Activated CD8-positive, alpha-beta memory T cell treated with anti-CD3 and anti-CD28 coated beads, Interleukin-2, amount 10 ng/mL, durations not matched to agents 7 days and 5 days (primary cell): ENCODE measurements at regions not wholly inside any gene's neighbourhood (a gene's known extent, or its start where the extent isn't known, plus 50 kb on each side); places are given as distances from the start of the nearest gene placed in this dataset.

Source experiments
- ATAC-seq: fragments of 150-1000 bp; cut with Tn5 transposase; one replicate; pipeline ENCODE4 v1.10.0; 2021; ENCODE audit warnings: moderate library complexity
- CTCF ChIA-PET: fragments of 350-600 bp; sonication (Branson Sonifier 250); formaldehyde crosslinking; loops from one replicate; lab custom pipeline; 2021; ENCODE audit warnings: antibody characterized with exemption; lab: Charles Lee
- DNase-seq: peaks from one replicate; pipeline ENCODE4 v3.0.0-alpha.2; 2020
- H3K27ac Mint-ChIP-seq: one replicate; pipeline ENCODE4 v1.8.0; 2021; ENCODE audit warnings: mild to moderate bottlenecking, mixed read lengths
- H3K27me3 Mint-ChIP-seq: one replicate; pipeline ENCODE4 v1.8.0; 2021; ENCODE audit warnings: mixed read lengths
- H3K36me3 Mint-ChIP-seq: one replicate; pipeline ENCODE4 v1.8.0; 2021; ENCODE audit warnings: mild to moderate bottlenecking, mixed read lengths
- H3K4me1 Mint-ChIP-seq: one replicate; pipeline ENCODE4 v1.8.0; 2021; ENCODE audit warnings: mixed read lengths
- H3K4me3 Mint-ChIP-seq: one replicate; pipeline ENCODE4 v1.8.0; 2021; ENCODE audit warnings: mild to moderate bottlenecking, moderate library complexity, mixed read lengths
- H3K9me3 Mint-ChIP-seq: one replicate; pipeline ENCODE4 v1.8.0; 2022; ENCODE audit warnings: low read depth, mixed read lengths

DNA sequence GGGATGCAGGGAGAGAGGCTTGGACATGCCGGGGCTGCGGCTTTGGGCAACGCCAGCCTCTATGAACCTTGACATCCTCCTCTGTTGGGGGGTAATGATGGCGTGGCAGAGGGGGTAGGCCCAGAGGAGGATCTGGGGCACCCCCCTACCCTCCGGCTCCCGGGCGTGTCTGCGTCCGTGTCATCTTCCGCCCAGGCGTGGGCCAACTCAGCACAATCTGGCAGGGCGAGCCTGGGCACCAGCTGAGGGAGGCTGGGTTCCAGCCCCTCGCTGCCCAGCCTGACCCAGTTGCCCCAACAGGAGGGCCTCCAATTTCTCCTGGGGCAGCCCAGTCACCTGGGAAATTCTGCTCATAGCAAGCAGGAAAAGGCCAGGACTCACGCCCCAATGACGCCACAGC is 62.9 kb upstream of the IL17B start:
- H3K4me3 Mint-ChIP-seq: no peak overlapping the region
- H3K27ac Mint-ChIP-seq: no peak overlapping the region
- H3K27me3 Mint-ChIP-seq: peaks cover 5% of the 10 kb centered on the region
- no peak for DNase-seq
- ATAC-seq: no peak
- H3K36me3 Mint-ChIP-seq: no peaks in the 10 kb centered on the region
- peaks cover 16% of the 10 kb centered on the region for H3K4me1 Mint-ChIP-seq
- CTCF ChIA-PET: interaction anchor here (0.6 to 3.5 kb wide), 28 partner anchors 10 to 386 kb away, joined by 3 to 38 read pairs (median 4); partner anchors contain the start of gene CSNK1A1
- H3K9me3 Mint-ChIP-seq: no peaks in the 10 kb centered on the region

DNA sequence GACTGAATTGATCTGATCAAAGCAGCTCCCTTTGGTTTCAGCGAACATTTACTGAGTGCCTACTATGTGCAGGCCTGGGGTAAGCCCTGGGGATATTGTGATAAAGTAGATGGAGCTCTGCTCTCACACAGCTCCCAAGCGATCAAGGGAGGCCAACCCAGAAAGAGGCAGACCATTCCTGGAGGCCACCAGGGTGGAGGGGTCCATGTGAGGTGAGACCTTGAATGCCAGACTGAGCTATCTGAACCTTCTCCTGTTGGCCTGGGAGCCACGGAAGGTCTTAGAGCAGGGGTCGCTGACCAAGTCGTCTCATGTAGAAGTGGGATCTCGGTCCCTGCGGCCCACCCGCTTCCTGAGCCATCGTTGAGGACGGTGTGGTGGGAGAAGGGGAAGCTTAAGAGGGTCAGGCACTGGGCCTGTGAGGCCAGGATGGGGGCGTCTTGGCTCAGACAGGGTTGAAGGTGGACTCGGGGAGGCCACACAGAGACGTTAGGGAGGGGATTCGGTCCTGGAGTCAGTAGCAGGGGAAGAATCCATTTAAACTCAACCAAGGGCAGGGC is 62.2 kb upstream of the IL17B start:
- Mint-ChIP-seq H3K9me3 (no peaks in the 10 kb centered on the region), H3K36me3 (no peaks in the 10 kb centered on the region), H3K4me3 (no peak overlapping the region), H3K27ac (no peak overlapping the region), H3K27me3 (peaks cover 8% of the 10 kb centered on the region), H3K4me1 (peaks cover 16% of the 10 kb centered on the region)
- DNase-seq (no peak), ATAC-seq (no peak)
- CTCF ChIA-PET: interaction anchor here (0.9 to 3.5 kb wide), 17 partner anchors 9 to 179 kb away, joined by 3 to 38 read pairs (median 5); partner anchors contain the start of gene CSNK1A1

DNA sequence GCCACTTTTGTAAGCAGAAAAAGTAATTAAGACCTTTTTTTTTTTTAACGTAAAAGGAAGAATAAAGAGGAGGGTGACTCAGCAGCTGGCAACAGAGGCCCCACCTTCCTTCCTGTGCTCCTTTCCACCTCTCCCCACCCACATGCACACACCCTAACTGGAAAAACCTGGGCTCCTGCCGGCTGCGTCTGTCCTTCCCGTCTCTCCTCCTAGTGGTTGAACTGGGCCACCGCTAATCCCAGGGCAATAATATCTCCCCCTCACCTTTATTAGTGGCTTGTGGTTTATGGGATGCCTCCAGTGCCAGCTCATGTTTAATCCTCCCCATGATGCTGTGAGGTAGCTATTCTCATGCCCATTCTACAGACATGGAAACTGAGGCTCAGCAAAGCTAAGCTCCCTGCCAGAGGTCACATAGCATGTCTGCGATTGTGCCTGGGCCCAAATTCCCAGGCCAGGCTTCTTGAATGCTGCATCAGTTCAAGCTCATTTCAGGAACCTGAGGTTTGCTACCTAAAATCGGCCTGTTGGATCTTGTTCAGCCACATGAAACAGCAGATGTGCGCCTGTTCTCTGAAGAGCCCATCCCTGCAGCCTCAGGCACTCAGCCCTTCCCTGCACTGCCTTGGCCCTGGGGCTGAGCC is 60.9 kb upstream of the IL17B start:
- DNase-seq: no peak
- H3K27ac Mint-ChIP-seq: peak overlapping the region; percentile 37
- peaks cover 16% of the 10 kb centered on the region for H3K4me1 Mint-ChIP-seq

DNA sequence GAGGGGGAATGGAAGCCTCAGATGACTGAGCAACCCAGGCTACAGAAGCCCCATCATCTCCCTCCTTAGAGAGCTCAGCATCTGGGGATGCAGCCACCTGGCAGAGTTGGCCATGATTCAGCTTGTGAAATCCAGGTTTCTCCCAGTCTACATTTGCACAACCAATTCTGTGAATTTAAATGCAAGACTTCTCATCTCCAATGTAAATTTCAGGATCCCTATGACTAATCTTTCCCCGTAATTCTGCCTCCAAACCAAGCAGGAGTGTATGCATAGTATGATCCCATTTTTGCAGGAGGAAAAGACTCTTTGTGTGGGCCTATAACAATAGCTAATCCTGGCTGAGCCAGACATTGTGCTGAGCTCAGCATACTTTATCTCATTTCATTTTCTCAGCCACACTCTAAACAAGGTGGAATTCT is 59.6 kb upstream of the IL17B start:
- Mint-ChIP-seq H3K9me3 (no peaks in the 10 kb centered on the region), H3K36me3 (no peaks in the 10 kb centered on the region), H3K27ac (no peak overlapping the region), H3K4me1 (peaks cover 16% of the 10 kb centered on the region), H3K27me3 (peaks cover 10% of the 10 kb centered on the region), H3K4me3 (no peak overlapping the region)
- DNase-seq: no peak
- CTCF ChIA-PET: interaction anchor here (1.0 to 2.7 kb wide), 7 partner anchors 10 to 167 kb away, joined by 3 to 8 read pairs (median 5); no protein-coding TSS in a partner anchor
- no peak for ATAC-seq

More for the DNA sequence above, 60.9 kb upstream of the IL17B start:
- Mint-ChIP-seq H3K9me3 (no peaks in the 10 kb centered on the region), H3K36me3 (no peaks in the 10 kb centered on the region), H3K27me3 (peaks cover 10% of the 10 kb centered on the region), H3K4me3 (no peak overlapping the region)
- ATAC-seq: no peak
- CTCF ChIA-PET: interaction anchor here (0.7 to 3.0 kb wide), 16 partner anchors 9 to 179 kb away, joined by 3 to 10 read pairs (median 4); no protein-coding TSS in a partner anchor

DNA sequence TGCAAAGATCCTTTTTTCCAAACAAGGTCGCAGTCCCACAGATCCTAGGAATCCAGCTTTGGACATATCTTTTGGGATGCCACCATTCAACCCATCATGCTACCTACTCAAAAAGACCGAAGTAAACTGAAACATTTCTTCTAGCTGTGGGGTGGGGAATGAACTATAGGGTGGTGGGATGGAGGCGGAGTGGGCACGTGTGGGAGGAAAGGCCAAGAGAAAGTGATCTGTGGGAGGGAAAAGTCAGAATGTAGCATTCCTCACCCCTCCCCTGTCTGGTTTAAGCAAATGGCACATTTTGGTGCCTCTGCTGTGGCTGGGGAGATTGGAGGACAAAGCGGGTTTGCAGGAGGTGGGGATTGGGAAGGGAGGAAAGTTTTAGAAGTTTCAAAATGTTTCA is 59.2 kb upstream of the IL17B start:
- Mint-ChIP-seq H3K27me3 (peaks cover 10% of the 10 kb centered on the region), H3K4me1 (peaks cover 17% of the 10 kb centered on the region), H3K27ac (no peak overlapping the region), H3K36me3 (no peaks in the 10 kb centered on the region), H3K4me3 (no peak overlapping the region), H3K9me3 (no peaks in the 10 kb centered on the region)
- CTCF ChIA-PET: interaction anchor here (1.0 to 2.7 kb wide), 4 partner anchors 56 to 168 kb away, joined by 3 to 8 read pairs (median 4); no protein-coding TSS in a partner anchor
- ATAC-seq: no peak
- no peak for DNase-seq

DNA sequence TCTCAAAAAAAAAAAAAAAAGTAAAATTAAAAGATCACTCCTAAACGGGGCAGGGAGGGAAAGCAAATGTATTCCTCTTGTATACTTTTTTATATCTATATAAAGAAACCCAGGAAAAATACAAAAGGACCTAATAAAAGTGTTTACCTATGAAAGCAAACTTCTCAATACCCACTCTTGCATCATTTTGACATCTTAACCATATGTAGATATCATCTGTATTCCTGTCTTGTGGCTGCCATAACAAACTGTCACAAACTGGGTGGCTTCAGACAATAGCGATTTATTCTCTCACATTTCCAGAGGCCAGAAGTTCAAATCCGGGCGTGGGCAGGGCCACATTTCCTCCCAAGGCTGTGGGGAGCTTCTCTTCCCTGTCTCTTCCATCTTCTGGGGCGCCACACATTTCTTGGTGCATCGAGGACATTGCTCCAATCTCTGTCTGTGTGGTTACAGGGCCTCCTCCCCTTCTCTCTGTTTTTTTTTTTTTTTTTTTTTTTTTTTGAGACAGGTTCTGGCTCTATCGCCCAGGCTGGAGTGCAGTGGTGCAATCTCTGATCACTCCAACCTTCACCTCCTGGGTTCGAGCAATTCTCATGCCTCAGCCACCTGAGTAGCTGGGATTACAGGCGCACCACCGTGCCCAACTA is 58.4 kb upstream of the IL17B start:
- ATAC-seq (no peak), DNase-seq (no peak)
- Mint-ChIP-seq H3K27ac (no peak overlapping the region), H3K27me3 (peaks cover 10% of the 10 kb centered on the region), H3K36me3 (no peaks in the 10 kb centered on the region), H3K4me1 (peaks cover 23% of the 10 kb centered on the region), H3K4me3 (no peak overlapping the region), H3K9me3 (no peaks in the 10 kb centered on the region)
- CTCF ChIA-PET: interaction anchor here (1.0 to 2.7 kb wide), 5 partner anchors 55 to 171 kb away, joined by 3 to 8 read pairs (median 4); no protein-coding TSS in a partner anchor

DNA sequence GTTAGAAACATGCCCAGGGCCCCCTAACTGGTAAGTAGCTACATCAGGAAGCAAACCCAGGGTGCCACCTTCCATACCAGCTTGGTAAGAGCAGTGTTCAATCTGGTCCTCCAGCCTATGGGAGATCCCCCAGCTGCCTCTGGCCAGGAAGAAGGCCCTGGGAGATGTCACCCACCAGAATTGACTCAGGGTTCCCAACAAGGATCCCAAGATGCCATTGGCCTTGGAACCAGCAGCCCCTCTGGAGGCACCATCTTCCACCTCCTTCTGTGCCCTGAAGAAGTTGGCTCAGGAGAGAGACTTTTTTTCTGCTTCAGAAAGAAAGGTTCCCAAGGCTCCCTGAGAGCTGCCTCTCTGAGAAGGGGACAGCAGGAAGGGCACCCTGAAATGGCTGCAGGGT is 56.6 kb upstream of the IL17B start:
- H3K4me3 Mint-ChIP-seq: no peak overlapping the region
- no peak for DNase-seq
- no peaks in the 10 kb centered on the region for H3K9me3 Mint-ChIP-seq
- H3K36me3 Mint-ChIP-seq: no peaks in the 10 kb centered on the region
- H3K27ac Mint-ChIP-seq: no peak overlapping the region
- CTCF ChIA-PET: interaction anchor here (0.9 to 5.4 kb wide), 13 partner anchors 10 to 126 kb away, joined by 3 to 30 read pairs (median 6); partner anchors contain the start of gene CSNK1A1
- no peak for ATAC-seq
- H3K27me3 Mint-ChIP-seq: peaks cover 10% of the 10 kb centered on the region
- H3K4me1 Mint-ChIP-seq: peaks cover 28% of the 10 kb centered on the region

DNA sequence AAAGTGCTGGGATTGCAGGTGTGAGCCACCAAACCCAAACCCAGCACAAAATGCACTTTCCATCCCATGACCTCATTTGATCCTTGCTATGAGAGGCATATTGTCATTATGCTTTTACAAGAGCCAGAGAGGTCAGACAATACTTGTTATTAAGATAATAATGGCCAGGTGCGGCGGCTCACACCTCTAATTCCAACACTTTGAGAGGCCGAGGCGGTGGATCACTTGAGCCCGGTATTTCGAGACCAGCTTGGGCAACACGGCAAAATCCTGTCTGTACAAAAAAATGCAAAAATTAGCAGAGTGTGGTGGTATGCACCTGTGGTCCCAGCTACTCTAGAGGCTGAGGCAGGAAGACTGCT is 55.9 kb upstream of the IL17B start:
- Mint-ChIP-seq H3K27me3 (peaks cover 10% of the 10 kb centered on the region), H3K27ac (no peak overlapping the region), H3K4me3 (no peak overlapping the region), H3K9me3 (no peaks in the 10 kb centered on the region), H3K36me3 (no peaks in the 10 kb centered on the region), H3K4me1 (peaks cover 29% of the 10 kb centered on the region)
- DNase-seq (no peak), ATAC-seq (no peak)
- CTCF ChIA-PET: interaction anchor here (0.6 to 6.5 kb wide), 18 partner anchors 7 to 133 kb away, joined by 3 to 32 read pairs (median 6); partner anchors contain the start of gene CSNK1A1

DNA sequence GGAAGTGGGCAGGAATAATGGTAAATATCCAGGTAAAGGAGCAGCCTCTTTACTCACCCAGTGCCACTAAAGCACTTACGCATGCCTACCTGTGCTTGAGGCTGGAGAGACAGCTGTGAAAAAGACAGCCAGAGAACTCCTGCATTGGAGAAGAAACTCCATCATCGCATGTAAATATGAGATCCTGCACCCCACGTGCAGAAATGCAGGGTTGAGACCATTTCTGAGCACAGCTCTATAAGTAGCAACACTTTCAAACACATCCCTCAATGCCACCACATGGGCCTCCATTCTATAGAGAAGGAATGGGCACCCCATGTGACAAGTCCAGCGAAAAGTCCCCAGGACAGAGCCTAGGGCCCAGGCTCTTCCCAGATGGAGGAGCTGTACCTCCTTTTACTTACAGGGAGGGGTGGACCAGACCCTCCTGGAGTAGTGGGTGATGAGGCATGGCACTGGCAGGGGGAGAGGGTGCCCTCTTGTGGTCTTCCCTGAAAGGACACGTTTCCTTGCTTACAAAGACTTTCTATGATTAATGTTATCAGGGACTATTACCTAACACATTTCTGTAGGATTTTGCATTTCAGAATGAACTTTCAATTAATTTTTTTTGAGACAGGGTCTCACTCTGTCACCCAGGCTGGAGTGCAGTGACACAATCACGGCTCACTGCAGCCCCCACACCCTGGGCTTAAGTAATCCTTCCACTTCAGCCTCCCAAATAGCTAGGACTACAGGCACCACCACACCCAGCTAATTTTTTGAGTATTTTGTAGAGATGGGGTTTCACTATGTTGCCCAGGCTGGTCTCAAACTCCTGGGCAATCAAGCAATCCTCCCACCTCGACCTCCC is 55.3 kb upstream of the IL17B start:
- H3K36me3 Mint-ChIP-seq: no peaks in the 10 kb centered on the region
- H3K4me1 Mint-ChIP-seq: peaks cover 26% of the 10 kb centered on the region
- CTCF ChIA-PET: interaction anchor here (0.7 to 6.5 kb wide), 29 partner anchors 8 to 359 kb away, joined by 3 to 32 read pairs (median 4); partner anchors contain the start of genes CSNK1A1 and GRPEL2
- DNase-seq (peak; percentile 62), ATAC-seq (peak; percentile 53)
- H3K27me3 Mint-ChIP-seq: peaks cover 10% of the 10 kb centered on the region
- H3K27ac Mint-ChIP-seq: no peak overlapping the region
- no peaks in the 10 kb centered on the region for H3K9me3 Mint-ChIP-seq
- no peak overlapping the region for H3K4me3 Mint-ChIP-seq

DNA sequence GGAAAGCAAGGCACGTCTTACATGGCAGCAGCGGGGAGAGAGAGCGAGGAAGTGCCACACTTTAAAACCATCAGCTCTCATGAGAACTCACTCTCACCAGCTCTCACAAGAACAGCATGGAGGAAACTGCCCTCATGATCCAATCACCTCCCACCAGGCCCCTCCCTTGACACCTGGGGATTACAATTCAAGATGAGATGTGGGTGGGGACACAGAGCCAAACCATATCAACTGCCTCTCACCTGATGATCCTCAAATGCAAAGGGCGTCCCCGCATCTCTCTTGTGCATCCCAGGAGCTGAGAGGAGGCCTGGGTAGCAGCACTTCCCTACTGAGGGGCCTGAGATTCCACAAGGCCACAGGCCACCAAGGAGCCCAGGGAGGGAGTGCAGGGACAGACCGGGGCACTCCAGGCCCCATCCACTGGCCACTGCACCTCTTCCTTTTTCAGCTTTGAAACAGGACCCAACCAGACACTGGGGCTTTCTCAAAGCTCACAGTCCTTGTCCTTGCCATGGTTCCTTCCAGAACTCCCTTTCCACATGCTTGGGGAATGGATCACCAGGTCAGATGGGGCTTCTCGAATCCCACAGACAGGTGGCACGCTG is 54.5 kb upstream of the IL17B start:
- no peak for ATAC-seq
- CTCF ChIA-PET: interaction anchor here (0.7 to 6.5 kb wide), 25 partner anchors 9 to 358 kb away, joined by 3 to 32 read pairs (median 4); partner anchors contain the start of gene GRPEL2
- H3K27me3 Mint-ChIP-seq: peaks cover 10% of the 10 kb centered on the region
- H3K4me1 Mint-ChIP-seq: peaks cover 28% of the 10 kb centered on the region
- H3K36me3 Mint-ChIP-seq: no peaks in the 10 kb centered on the region
- no peaks in the 10 kb centered on the region for H3K9me3 Mint-ChIP-seq
- no peak for DNase-seq
- no peak overlapping the region for H3K4me3 Mint-ChIP-seq
- no peak overlapping the region for H3K27ac Mint-ChIP-seq

DNA sequence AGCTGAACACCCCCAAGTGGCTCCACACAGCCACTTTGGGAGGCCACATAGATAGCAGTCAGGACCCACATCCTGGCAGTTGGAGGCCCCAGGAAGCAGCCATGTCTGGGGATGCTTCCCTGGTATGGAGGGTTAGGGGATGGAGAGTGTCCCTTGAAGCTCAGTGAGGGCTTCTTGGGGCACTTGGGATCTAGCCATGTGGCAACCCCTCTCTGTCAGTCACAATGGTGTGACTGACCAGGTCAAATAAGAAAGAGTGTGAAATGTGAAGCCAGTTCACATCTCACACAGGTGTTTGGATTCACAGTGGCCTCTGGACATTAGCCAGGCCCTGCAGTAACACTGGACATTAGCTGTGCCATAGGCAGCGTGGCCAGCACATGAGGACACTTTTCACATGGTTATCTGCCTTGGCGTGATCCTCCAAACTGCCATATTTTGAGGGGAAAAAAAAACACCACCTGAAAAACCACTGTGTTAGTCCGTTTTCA is 53.9 kb upstream of the IL17B start:
- Mint-ChIP-seq H3K9me3 (no peaks in the 10 kb centered on the region), H3K4me1 (peaks cover 30% of the 10 kb centered on the region), H3K36me3 (no peaks in the 10 kb centered on the region), H3K27me3 (peaks cover 5% of the 10 kb centered on the region), H3K4me3 (no peak overlapping the region), H3K27ac (no peak overlapping the region)
- ATAC-seq: no peak
- CTCF ChIA-PET: interaction anchor here (0.7 to 6.5 kb wide), 25 partner anchors 9 to 357 kb away, joined by 3 to 32 read pairs (median 4); no protein-coding TSS in a partner anchor
- DNase-seq: no peak

DNA sequence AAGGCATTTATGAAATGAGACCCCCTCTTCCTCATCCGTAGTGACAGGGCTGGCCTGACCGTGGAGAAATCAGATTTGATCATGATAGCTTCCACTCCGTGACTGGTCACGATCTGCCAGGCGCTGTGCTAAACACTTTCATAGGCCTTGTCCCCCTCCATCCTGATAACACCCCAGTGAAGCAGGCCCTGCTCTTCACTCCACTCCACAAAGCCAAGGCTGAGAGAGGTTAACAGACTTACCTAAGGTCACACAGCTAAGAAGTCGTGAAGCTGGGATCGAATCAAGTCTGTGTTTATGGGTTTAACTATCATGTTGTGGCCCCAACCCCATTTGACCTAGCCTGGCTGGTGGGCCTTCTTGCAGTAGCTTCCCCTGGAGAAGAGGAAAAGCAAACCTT is 53.3 kb upstream of the IL17B start:
- H3K27ac Mint-ChIP-seq: no peak overlapping the region
- ATAC-seq (no peak), DNase-seq (no peak)
- H3K36me3 Mint-ChIP-seq: no peaks in the 10 kb centered on the region
- H3K27me3 Mint-ChIP-seq: peaks cover 5% of the 10 kb centered on the region
- H3K9me3 Mint-ChIP-seq: no peaks in the 10 kb centered on the region
- H3K4me3 Mint-ChIP-seq: no peak overlapping the region
- CTCF ChIA-PET: interaction anchor here (0.7 to 6.5 kb wide), 15 partner anchors 10 to 468 kb away, joined by 3 to 32 read pairs (median 4); no protein-coding TSS in a partner anchor
- peaks cover 28% of the 10 kb centered on the region for H3K4me1 Mint-ChIP-seq
